ENCODE measurements at regions not wholly inside any gene's neighbourhood (a gene's known extent, or its start where the extent isn't known, plus 50 kb on each side); places are given as distances from the start of the nearest gene placed in this dataset.
A peak's percentile ranks its signal among the peaks of the same experiment; 100 is the strongest.
"Not testable (repeated sequence)": the region's sequence is repeated elsewhere in the genome, so short reads cannot be mapped to it uniquely, and the experiment has no call there.

GRCh38 chr2:118372886-118373830 is 284.9 kb downstream of the INSIG2 start:
- Histone ChIP-seq H4K20me1 (ENCODE audit: insufficient read depth, poor library complexity, severe bottlenecking) (no peaks in the 10 kb centered on the region), H3K9me3 (ENCODE audit: low read depth) (no peaks in the 10 kb centered on the region), H3K27ac (no peak overlapping the region), H3K4me2 (no peak overlapping the region), H3K4me3 (no peak overlapping the region), H3K27me3 (peaks cover 49% of the 10 kb centered on the region), H3K9me2 (replicated peaks; ENCODE audit: insufficient read depth) (no peaks in the 10 kb centered on the region), H3K36me3 (replicated peaks; ENCODE audit: insufficient read depth, low read depth) (no peaks in the 10 kb centered on the region), H3K79me2 (no peaks in the 10 kb centered on the region), H2AFZ (no peak overlapping the region), H3K4me1 (ENCODE audit: insufficient read depth) (no peaks in the 10 kb centered on the region)
- WGBS (ENCODE audit: low lambda C conversion rate, missing lambda C conversion rate), result 82% methylated on average over 6 of the region's 6 CpGs
- no peak for TF ChIP-seq EZH2 (IDR thresholded peaks at IDR 0.05; ENCODE audit: borderline replicate concordance)
- no peak for TF ChIP-seq EZH2phosphoT487 (IDR thresholded peaks at IDR 0.05; ENCODE audit: low read depth, severe bottlenecking, unreplicated experiment)
- no peak for DNase-seq (ENCODE audit: low spot score)

DNA sequence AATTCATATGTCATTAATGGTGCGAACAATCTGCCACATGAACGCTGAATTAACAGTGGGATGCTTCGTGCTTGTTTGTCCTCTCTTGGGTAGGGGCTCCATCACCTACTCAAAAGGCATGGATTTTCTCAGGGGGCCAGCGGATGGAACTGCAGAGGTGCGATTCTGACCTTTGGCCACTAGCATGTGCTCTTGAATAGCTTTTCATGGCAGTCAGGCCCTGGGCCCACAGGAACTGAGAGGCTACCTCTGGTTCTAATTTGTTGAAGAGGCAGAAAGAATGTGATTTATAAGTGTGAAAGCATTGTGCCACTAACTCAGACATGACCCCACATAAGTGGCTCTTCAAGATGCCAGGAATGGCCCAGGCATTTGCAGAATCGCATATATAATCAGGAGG is 283.2 kb downstream of the INSIG2 start:
- Histone ChIP-seq H3K27ac (no peak overlapping the region), H2AFZ (no peak overlapping the region), H3K9me2 (replicated peaks; ENCODE audit: insufficient read depth) (no peaks in the 10 kb centered on the region), H3K9me3 (ENCODE audit: low read depth) (no peaks in the 10 kb centered on the region), H3K79me2 (no peaks in the 10 kb centered on the region), H4K20me1 (ENCODE audit: insufficient read depth, poor library complexity, severe bottlenecking) (no peaks in the 10 kb centered on the region), H3K4me3 (no peak overlapping the region), H3K4me1 (ENCODE audit: insufficient read depth) (no peaks in the 10 kb centered on the region), H3K27me3 (peaks cover 37% of the 10 kb centered on the region), H3K36me3 (replicated peaks; ENCODE audit: insufficient read depth, low read depth) (no peaks in the 10 kb centered on the region), H3K4me2 (no peak overlapping the region)
- TF ChIP-seq EZH2 (IDR thresholded peaks at IDR 0.05; ENCODE audit: borderline replicate concordance) (no peak), CTCF (IDR thresholded peaks at IDR 0.05; ENCODE audit: poor library complexity) (peak; percentile 61)
- 19% methylated on average over 6 of the region's 6 CpGs for WGBS (ENCODE audit: low lambda C conversion rate, missing lambda C conversion rate)
- DNase-seq (ENCODE audit: low spot score), result peak; percentile 69

DNA sequence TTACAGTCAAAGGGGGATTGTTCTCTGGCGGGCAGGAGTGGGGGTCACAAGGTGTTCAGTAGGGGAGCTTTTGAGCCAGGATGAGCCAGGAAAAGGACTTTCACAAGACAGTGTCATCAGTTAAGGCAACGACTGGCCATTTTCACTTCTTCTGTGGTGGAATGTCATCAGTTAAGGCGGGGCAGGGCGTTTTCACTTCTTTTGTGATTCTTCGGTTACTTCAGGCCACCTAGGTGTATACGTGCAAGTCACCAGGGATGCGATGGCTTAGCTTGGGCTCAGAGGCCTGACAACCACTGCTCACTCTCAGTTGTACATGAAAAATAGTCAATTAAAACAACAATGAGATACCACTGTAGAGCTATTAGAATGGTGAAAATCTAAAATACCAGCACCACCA is 281.2 kb downstream of the INSIG2 start:
- H3K4me3 ChIP-seq; H3K9me3 ChIP-seq (ENCODE audit: low read depth); H3K9me2 ChIP-seq (replicated peaks; ENCODE audit: insufficient read depth); H4K20me1 ChIP-seq (ENCODE audit: insufficient read depth, poor library complexity, severe bottlenecking); DNase-seq (ENCODE audit: low spot score); H2AFZ ChIP-seq; H3K27ac ChIP-seq; H3K79me2 ChIP-seq; H3K36me3 ChIP-seq (replicated peaks; ENCODE audit: insufficient read depth, low read depth); H3K4me2 ChIP-seq; H3K4me1 ChIP-seq (ENCODE audit: insufficient read depth): not testable (repeated sequence)
- peaks cover 30% of the 10 kb centered on the region for H3K27me3 ChIP-seq
- 55% methylated on average over 7 of the region's 7 CpGs for WGBS (ENCODE audit: low lambda C conversion rate, missing lambda C conversion rate)

DNA sequence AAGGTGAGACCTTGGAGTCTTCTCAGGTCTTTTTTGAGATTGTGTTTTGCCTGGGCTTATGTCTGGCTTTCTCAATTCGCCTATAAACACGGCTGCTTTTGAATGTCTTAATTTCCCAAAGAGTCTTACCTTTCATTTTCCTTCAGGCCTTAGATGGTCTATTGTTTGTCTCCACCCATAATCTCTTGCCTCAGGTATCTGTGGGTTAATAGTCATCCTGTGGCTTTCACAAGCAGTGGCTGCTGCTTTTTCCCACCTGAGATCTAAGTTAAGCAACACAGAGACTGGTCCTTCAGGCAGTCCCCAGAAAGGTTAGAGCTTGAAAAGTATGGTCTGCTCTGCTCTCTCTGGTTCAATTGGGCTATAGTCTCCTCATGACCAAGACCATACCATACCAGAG is 275.3 kb downstream of the INSIG2 start:
- Histone ChIP-seq H3K9me3 (ENCODE audit: low read depth) (no peaks in the 10 kb centered on the region), H2AFZ (no peak overlapping the region)
- WGBS (ENCODE audit: low lambda C conversion rate, missing lambda C conversion rate), result 49% methylated on average over 2 of the region's 2 CpGs

DNA sequence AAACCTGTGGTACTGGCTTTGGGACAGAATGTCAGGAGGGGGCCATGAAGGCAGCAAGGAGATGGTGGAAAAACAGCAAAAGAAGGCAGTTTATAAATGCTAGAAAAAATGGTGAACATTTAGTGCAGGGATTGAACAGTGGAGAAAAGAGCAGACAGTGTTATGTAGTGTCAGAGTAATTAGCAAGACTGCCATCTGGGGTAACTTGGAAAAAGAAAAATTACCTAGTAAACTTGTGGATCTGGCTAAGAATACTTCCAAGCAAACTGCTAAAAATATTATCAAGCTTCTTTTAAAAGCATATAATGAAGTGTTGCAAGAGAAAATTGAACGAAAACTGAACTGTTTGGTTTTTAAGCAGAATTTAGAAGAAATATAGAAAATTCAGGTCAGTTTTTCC is 267.8 kb downstream of the INSIG2 start:
- Histone ChIP-seq H3K4me1 (ENCODE audit: insufficient read depth) (no peaks in the 10 kb centered on the region), H3K4me3 (no peak overlapping the region), H2AFZ (no peak overlapping the region), H3K36me3 (replicated peaks; ENCODE audit: insufficient read depth, low read depth) (no peaks in the 10 kb centered on the region), H3K27ac (no peak overlapping the region), H3K79me2 (no peaks in the 10 kb centered on the region), H3K27me3 (peaks cover 4% of the 10 kb centered on the region), H3K9me3 (ENCODE audit: low read depth) (no peaks in the 10 kb centered on the region), H3K9me2 (replicated peaks; ENCODE audit: insufficient read depth) (no peaks in the 10 kb centered on the region), H4K20me1 (ENCODE audit: insufficient read depth, poor library complexity, severe bottlenecking) (no peaks in the 10 kb centered on the region), H3K4me2 (no peak overlapping the region)
- TF ChIP-seq EZH2phosphoT487 (IDR thresholded peaks at IDR 0.05; ENCODE audit: low read depth, severe bottlenecking, unreplicated experiment), result no peak
- no peak for TF ChIP-seq CTCF (IDR thresholded peaks at IDR 0.05; ENCODE audit: poor library complexity)
- TF ChIP-seq EZH2 (IDR thresholded peaks at IDR 0.05; ENCODE audit: borderline replicate concordance), result no peak
- 88% methylated on average over 1 of the region's 1 CpG for WGBS (ENCODE audit: low lambda C conversion rate, missing lambda C conversion rate)
- DNase-seq (ENCODE audit: low spot score), result no peak

More for the DNA sequence above, 275.3 kb downstream of the INSIG2 start:
- no peaks in the 10 kb centered on the region for H4K20me1 ChIP-seq (ENCODE audit: insufficient read depth, poor library complexity, severe bottlenecking)
- no peak for TF ChIP-seq EZH2phosphoT487 (IDR thresholded peaks at IDR 0.05; ENCODE audit: low read depth, severe bottlenecking, unreplicated experiment)
- TF ChIP-seq EZH2 (IDR thresholded peaks at IDR 0.05; ENCODE audit: borderline replicate concordance), result no peak
- H3K4me1 ChIP-seq (ENCODE audit: insufficient read depth), result no peaks in the 10 kb centered on the region
- H3K27me3 ChIP-seq, result peaks cover 6% of the 10 kb centered on the region
- no peak overlapping the region for H3K4me2 ChIP-seq
- no peaks in the 10 kb centered on the region for H3K36me3 ChIP-seq (replicated peaks; ENCODE audit: insufficient read depth, low read depth)
- H3K27ac ChIP-seq, result no peak overlapping the region
- no peak overlapping the region for H3K4me3 ChIP-seq
- H3K9me2 ChIP-seq (replicated peaks; ENCODE audit: insufficient read depth), result no peaks in the 10 kb centered on the region
- DNase-seq (ENCODE audit: low spot score), result no peak
- no peaks in the 10 kb centered on the region for H3K79me2 ChIP-seq

Measured in hepatocyte (in vitro differentiated cells).